ENCODE measurements at regions not wholly inside any gene's neighbourhood (a gene's known extent, or its start where the extent isn't known, plus 50 kb on each side); places are given as distances from the start of the nearest gene placed in this dataset.

DNA sequence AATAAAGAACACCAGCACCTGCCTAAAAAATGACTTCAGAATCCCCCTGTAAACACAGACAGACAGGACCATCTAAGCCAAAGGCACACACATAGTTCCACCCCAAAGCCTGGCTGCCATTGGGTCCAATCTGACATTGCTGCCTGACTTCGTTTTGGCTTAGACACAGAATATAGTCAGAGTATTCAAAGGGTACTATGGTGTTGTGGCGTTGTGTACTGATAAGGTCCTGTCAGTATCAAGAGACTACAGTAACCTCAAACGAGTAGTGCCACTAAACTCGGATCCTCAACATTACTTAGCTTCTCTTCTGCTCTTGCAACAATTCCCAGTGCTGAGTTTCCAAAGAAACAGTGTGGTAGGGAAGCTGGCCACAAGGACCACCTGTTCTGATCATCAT, 169.3 kb upstream of the NR5A2 start:
- no peak overlapping the region for H3K4me3 ChIP-seq (ENCODE audit: low read length)
- no peak overlapping the region for H3K27ac ChIP-seq (ENCODE audit: low read length)
- no peaks in the 10 kb centered on the region for H3K79me2 ChIP-seq (ENCODE audit: low read length)
- H3K9me3 ChIP-seq (ENCODE audit: insufficient read depth, low read length): no peaks in the 10 kb centered on the region
- no peaks in the 10 kb centered on the region for H4K20me1 ChIP-seq (ENCODE audit: insufficient read depth, low read length)
- H3K4me2 ChIP-seq (ENCODE audit: low read length): no peak overlapping the region
- no peak overlapping the region for H3K9ac ChIP-seq (ENCODE audit: low read length)
- H2AFZ ChIP-seq (ENCODE audit: low read depth, low read length): no peak overlapping the region
- no peak for TF ChIP-seq EZH2phosphoT487 (IDR thresholded peaks at IDR 0.05; ENCODE audit: low read depth)
- TF ChIP-seq, protein P1, sequence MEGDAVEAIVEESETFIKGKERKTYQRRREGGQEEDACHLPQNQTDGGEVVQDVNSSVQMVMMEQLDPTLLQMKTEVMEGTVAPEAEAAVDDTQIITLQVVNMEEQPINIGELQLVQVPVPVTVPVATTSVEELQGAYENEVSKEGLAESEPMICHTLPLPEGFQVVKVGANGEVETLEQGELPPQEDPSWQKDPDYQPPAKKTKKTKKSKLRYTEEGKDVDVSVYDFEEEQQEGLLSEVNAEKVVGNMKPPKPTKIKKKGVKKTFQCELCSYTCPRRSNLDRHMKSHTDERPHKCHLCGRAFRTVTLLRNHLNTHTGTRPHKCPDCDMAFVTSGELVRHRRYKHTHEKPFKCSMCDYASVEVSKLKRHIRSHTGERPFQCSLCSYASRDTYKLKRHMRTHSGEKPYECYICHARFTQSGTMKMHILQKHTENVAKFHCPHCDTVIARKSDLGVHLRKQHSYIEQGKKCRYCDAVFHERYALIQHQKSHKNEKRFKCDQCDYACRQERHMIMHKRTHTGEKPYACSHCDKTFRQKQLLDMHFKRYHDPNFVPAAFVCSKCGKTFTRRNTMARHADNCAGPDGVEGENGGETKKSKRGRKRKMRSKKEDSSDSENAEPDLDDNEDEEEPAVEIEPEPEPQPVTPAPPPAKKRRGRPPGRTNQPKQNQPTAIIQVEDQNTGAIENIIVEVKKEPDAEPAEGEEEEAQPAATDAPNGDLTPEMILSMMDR (IDR thresholded peaks at IDR 0.05; ENCODE audit: low read depth, low read length): no peak
- no peaks in the 10 kb centered on the region for H3K36me3 ChIP-seq (replicated peaks; ENCODE audit: low read depth, low read length)
- no peaks in the 10 kb centered on the region for H3K4me1 ChIP-seq (ENCODE audit: low read length)
- peaks cover 35% of the 10 kb centered on the region for H3K27me3 ChIP-seq (ENCODE audit: low read depth, low read length)

DNA sequence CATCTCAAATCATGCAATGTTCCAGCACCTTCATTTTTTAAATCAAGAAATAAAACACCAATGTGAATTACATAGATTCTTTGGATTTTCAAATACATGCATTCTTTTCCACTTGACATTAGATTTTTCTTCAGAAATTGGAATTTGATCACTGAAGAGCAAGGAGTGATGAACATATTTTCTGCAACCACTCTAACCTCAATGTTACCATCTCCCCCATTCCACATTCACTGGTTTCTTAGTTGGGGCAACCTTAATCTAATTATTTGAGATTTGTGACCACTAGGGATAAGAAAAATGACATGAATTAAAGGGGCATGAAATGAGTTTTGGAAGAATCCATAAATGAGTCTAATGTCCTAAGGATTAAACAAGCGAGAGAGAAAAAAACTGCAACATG, 168.7 kb upstream of the NR5A2 start:
- Histone ChIP-seq H3K4me3 (ENCODE audit: low read length) (no peak overlapping the region), H3K79me2 (ENCODE audit: low read length) (no peaks in the 10 kb centered on the region), H2AFZ (ENCODE audit: low read depth, low read length) (no peak overlapping the region), H3K4me2 (ENCODE audit: low read length) (no peak overlapping the region), H3K9ac (ENCODE audit: low read length) (no peak overlapping the region), H3K27ac (ENCODE audit: low read length) (no peak overlapping the region), H3K36me3 (replicated peaks; ENCODE audit: low read depth, low read length) (no peaks in the 10 kb centered on the region), H3K9me3 (ENCODE audit: insufficient read depth, low read length) (no peaks in the 10 kb centered on the region), H3K27me3 (ENCODE audit: low read depth, low read length) (peaks cover 35% of the 10 kb centered on the region), H4K20me1 (ENCODE audit: insufficient read depth, low read length) (no peaks in the 10 kb centered on the region), H3K4me1 (ENCODE audit: low read length) (no peaks in the 10 kb centered on the region)
- TF ChIP-seq EZH2phosphoT487 (IDR thresholded peaks at IDR 0.05; ENCODE audit: low read depth): no peak
- TF ChIP-seq, protein P1 (IDR thresholded peaks at IDR 0.05; ENCODE audit: low read depth, low read length): no peak

DNA sequence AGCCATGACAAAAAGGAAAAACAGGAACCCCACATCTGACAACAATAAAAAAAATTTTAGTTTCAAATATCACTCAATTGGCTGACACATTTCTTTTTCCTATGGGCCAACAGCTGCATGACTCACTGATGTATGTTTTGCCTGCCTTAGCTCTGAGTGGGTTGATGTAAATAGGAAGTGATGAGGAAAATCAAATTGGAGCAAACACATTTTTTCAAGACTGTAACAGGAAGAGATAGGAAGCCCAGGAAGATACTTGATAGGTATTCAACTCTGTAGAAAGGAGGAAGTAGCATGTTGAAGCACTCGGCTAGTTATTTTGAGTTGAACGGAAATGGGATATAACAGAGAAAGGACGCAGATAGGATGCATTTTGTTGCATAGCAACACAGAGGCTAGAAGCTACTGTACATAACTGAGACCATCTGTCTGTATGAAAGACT, 168.0 kb upstream of the NR5A2 start:
- H3K9me3 ChIP-seq (ENCODE audit: insufficient read depth, low read length): no peaks in the 10 kb centered on the region
- no peak overlapping the region for H3K27ac ChIP-seq (ENCODE audit: low read length)
- H3K27me3 ChIP-seq (ENCODE audit: low read depth, low read length): peaks cover 30% of the 10 kb centered on the region
- no peaks in the 10 kb centered on the region for H3K4me1 ChIP-seq (ENCODE audit: low read length)
- no peak overlapping the region for H3K4me2 ChIP-seq (ENCODE audit: low read length)
- no peaks in the 10 kb centered on the region for H4K20me1 ChIP-seq (ENCODE audit: insufficient read depth, low read length)
- H3K36me3 ChIP-seq (replicated peaks; ENCODE audit: low read depth, low read length): no peaks in the 10 kb centered on the region
- no peak overlapping the region for H3K4me3 ChIP-seq (ENCODE audit: low read length)
- no peak overlapping the region for H2AFZ ChIP-seq (ENCODE audit: low read depth, low read length)
- no peak for TF ChIP-seq EZH2phosphoT487 (IDR thresholded peaks at IDR 0.05; ENCODE audit: low read depth)
- TF ChIP-seq, protein P1 (IDR thresholded peaks at IDR 0.05; ENCODE audit: low read depth, low read length): no peak
- no peaks in the 10 kb centered on the region for H3K79me2 ChIP-seq (ENCODE audit: low read length)
- no peak overlapping the region for H3K9ac ChIP-seq (ENCODE audit: low read length)

DNA sequence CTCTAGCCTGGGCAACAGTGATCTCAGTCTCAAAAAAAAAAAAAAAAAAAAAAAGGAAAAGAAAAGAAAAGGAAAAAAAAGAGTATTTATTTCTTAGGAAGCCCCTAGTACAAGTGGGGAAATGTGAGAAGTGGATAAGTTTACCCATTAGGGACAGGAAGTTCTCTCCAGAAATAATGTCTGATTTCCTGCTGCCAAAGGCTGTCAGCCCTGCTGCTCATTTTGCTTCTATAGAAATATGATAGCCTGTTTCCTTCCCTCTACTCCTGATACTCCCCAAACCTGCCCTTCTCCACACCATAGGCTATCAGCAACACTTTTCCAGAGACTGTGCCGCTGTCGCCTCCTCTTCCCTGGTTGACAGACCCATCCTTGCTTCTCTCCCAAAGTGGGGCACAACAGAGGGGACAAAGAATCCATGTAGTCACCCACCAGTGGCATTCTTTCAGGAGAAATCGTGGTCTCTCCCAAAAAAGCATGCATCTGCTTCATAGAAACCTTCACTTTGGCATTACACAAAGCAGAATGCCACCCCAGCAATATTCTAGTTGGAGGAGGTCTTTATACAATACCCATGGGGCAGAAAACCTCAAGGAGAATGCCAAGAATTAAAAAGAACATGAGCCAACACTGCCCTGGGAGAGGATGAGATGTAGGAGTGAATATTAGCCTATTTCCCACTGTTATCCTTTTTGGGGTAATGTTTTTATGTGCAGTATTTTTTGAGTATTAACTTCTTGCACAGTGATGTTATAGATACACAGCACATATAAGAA, 166.3 kb upstream of the NR5A2 start:
- Histone ChIP-seq H3K4me1 (ENCODE audit: low read length) (no peaks in the 10 kb centered on the region), H2AFZ (ENCODE audit: low read depth, low read length) (no peak overlapping the region), H3K36me3 (replicated peaks; ENCODE audit: low read depth, low read length) (no peaks in the 10 kb centered on the region), H3K27ac (ENCODE audit: low read length) (no peak overlapping the region), H3K27me3 (ENCODE audit: low read depth, low read length) (peaks cover 27% of the 10 kb centered on the region), H3K9me3 (ENCODE audit: insufficient read depth, low read length) (no peaks in the 10 kb centered on the region), H3K4me3 (ENCODE audit: low read length) (no peak overlapping the region), H3K4me2 (ENCODE audit: low read length) (no peak overlapping the region), H3K9ac (ENCODE audit: low read length) (no peak overlapping the region), H3K79me2 (ENCODE audit: low read length) (no peaks in the 10 kb centered on the region), H4K20me1 (ENCODE audit: insufficient read depth, low read length) (no peaks in the 10 kb centered on the region)
- no peak for TF ChIP-seq EZH2phosphoT487 (IDR thresholded peaks at IDR 0.05; ENCODE audit: low read depth)
- TF ChIP-seq, protein P1 (IDR thresholded peaks at IDR 0.05; ENCODE audit: low read depth, low read length): no peak

All from OCI-LY3 (cell line).